ENCODE measurements at regions not wholly inside any gene's neighbourhood (a gene's known extent, or its start where the extent isn't known, plus 50 kb on each side); places are given as distances from the start of the nearest gene placed in this dataset.
"Not testable (repeated sequence)": the region's sequence is repeated elsewhere in the genome, so short reads cannot be mapped to it uniquely, and the experiment has no call there.

DNA sequence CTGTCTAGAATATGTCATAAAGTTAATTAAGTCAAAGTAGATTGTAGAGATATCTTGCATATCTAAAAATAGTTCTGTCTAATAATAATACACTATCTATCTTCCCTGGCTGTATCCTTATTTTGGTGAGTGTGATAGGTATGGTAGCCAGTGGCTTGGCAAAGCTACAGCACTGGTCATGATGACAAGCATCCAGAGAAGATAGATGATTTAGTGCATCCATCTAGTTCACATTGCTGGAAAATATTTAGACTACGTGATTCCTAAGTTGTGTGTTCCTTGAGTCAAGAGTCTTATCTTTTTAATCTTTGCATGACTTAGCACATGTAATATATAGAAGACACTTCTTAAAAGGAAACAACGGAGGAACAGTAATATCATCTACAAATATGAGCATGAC lies 711.2 kb upstream of the KCND2 start:
- no peak for DNase-seq (ENCODE audit: low read depth, low spot score)
- H3K4me3 ChIP-seq (ENCODE audit: low read length): no peak overlapping the region

DNA sequence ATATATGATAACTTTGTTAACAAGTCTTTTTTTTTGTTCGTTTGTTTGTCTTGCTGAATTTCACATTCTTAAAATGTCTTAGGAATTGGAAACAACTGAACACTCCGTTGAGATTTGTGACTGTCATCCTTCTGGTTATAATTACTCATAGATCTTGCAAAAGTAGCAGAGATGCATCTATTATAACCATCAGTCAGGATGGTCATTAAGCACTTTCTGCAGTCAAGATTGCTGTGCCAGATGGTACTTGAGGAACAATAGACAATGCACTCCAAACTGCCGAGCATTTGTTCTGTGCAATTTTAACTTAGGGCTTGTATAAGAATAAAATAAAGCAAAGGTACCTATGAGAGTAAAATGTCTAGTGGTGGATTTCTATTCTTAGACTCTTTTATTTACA lies 710.1 kb upstream of the KCND2 start:
- no peak overlapping the region for H3K4me3 ChIP-seq (ENCODE audit: low read length)
- no peak for DNase-seq (ENCODE audit: low read depth, low spot score)

DNA sequence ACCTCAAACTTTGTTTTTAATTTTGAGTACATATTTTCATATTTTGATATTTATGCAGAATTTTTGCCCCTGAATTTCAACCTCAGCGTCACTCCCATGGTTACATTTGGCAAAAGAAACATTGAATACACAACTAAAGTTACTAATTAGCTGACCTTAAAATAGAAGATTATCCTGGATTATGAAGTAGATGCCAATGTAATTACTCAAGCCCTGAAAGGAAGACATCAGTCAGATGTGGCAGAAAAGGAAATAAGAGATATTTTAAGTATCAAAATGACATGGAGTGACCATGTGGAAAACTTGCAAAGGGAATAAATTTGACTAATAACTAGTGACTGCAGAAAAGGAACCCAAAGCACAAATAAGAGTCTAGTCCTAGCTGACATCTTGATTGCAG lies 701.3 kb upstream of the KCND2 start:
- no peak overlapping the region for H3K4me3 ChIP-seq (ENCODE audit: low read length)
- DNase-seq (ENCODE audit: low read depth, low spot score): no peak

DNA sequence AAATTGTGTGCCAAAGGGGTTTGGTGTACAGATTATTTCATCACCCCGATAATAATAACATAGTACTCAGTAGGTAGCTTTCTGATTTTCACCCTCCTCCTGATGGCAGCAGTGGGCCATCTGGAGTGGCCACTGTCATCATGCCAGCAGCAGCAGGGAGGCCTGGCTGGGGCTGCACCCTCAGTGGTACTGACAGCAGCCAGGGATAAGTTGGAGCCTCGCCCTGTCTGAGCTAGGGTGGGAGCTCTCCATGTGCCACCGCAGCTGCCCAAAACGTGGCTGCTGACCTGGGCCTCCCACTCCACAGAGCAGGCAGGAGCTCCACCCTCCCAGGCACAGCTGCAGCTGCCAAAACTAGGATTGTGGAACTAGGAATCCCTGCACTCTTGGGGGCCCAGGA lies 700.8 kb upstream of the KCND2 start:
- no peak for DNase-seq (ENCODE audit: low read depth, low spot score)
- no peak overlapping the region for H3K4me3 ChIP-seq (ENCODE audit: low read length)

DNA sequence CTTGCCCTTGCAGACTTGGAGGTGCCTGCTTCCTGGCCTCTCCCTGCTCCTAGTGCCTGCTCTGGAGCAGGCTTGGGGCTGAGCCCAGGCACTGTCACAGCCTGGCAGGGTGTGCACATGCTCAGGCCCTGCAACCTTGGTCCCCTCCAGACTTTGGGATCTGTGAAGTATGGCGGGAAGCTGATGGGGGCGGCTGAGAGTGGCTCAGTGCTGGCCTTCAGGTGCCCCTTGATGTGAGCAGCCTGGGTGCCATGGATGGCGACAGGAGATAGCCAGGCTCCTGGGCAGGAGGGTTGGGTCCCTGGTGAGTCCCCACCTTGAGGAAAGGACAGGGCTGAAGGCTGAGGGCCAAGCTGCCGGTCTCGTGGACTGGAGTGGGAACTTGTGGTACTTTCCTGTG lies 700.4 kb upstream of the KCND2 start:
- H3K4me3 ChIP-seq (ENCODE audit: low read length): no peak overlapping the region
- DNase-seq (ENCODE audit: low read depth, low spot score): no peak

DNA sequence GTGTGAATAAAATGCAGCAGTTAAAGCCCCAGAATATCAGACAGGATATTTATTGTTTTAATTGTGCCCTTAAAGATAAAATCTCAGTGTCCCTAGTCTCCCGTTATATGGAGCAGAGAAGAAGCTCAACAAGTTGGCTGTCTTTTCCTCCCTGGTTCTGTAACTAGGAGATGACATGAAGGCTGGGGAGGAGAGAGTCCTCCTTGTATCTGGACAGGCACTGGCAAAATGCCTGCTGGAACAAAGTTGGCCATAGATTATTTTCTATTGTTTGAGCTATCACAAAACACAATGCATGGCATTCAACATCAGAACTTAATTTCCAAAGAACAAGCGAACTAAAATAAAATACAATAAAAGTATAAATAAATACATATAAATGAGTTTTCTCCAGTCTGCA lies 694.9 kb upstream of the KCND2 start:
- DNase-seq (ENCODE audit: low read depth, low spot score): no peak
- H3K4me3 ChIP-seq (ENCODE audit: low read length): no peak overlapping the region

DNA sequence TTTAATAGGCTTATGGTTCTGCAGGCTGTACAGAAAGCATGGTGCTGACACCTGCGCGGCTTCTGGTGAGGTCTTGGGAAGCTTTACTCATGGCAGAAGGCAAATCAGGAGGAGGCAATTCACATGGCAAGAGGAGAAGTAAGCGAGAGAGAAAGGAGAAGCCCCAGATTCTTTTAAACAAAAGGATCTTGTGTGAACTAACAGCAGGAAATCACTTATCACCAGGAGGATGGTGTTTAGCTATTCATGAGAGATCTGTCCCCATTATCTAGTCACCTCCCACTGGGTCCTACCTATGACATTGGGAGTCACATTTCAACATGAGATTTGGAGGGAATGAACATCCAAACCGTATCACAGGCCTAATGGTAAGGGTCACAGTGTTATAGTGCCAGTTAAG lies 678.0 kb upstream of the KCND2 start:
- DNase-seq (ENCODE audit: low read depth, low spot score): no peak

DNA sequence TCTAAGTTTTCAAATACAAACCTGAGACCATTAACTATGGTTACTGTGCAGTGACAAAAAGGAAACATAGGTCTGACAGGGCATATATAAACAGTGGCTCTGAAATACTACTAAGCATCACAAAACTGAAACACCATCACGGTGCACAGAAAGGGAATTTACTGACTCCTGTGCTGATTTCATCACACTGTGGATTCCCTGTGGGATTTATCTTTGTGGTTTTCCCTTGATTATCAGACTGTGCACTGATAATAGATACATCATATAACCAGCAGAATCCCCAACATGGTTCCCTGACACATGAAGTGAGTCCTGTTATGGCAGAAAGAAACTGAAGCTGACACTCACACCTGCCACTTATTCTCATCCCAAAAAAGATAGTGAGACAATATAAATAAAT lies 676.3 kb upstream of the KCND2 start:
- H3K4me3 ChIP-seq (ENCODE audit: low read length): no peak overlapping the region
- DNase-seq (ENCODE audit: low read depth, low spot score): no peak

More for the DNA sequence above, 678.0 kb upstream of the KCND2 start:
- H3K4me3 ChIP-seq (ENCODE audit: low read length): no peak overlapping the region

DNA sequence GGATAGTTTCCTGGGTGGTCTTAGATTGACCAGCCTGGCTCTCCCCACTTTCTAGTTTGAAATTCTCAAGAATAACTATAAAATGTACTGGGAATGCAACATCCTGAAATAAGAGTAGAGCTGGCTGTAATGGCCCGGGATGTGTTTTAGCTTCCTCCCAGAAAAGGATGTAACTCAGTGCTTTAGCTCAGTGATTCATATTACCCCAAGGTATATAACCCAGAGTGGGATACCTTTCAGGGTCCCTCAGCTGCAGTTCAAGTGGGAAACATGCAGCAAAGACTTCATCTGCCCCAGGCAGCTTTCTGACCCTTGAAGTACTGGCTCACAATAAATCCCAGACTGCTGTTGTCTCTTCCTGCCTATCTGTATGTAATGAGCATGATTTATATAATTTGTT lies 666.7 kb upstream of the KCND2 start:
- H3K4me3 ChIP-seq (ENCODE audit: low read length): no peak overlapping the region
- no peak for DNase-seq (ENCODE audit: low read depth, low spot score)

DNA sequence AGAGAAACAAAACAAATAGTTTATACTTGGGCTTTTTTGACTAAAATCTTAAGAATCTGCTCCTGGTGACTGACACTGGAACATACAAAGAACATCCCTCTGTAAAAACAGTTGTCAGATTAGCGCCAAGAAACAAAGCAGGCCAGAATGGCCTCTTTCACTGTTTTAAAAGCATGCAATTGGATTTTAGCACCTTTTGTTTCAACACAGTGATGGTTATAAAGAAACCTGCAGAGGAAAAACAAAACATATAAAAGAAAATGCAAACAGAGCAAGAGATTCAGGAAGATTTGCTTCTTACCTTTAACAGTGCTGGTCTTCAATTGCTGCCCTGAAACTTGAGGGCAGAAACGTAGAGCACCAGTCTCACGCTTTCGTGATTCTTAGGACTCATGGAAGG lies 652.2 kb upstream of the KCND2 start:
- no peak overlapping the region for H3K4me3 ChIP-seq (ENCODE audit: low read length)
- DNase-seq (ENCODE audit: low read depth, low spot score): no peak

DNA sequence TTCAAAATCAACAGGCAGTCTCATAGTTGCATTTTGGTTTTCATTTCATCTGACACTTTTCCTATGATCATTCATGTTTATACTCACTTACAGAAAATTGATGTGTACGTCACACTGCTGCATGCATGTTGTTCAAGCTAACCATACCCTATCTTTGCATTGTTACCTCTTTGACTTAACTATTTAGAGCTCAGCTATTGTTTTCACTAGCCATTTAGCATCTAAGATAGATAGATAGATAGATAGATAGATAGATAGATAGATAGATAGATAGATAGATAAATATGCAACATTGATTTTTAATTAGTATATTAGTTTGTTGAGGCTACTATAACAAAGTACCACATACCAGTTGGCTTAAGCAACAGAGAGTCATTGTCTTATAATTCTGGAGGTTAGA lies 649.5 kb upstream of the KCND2 start:
- no peak for DNase-seq (ENCODE audit: low read depth, low spot score)
- H3K4me3 ChIP-seq (ENCODE audit: low read length): no peak overlapping the region

DNA sequence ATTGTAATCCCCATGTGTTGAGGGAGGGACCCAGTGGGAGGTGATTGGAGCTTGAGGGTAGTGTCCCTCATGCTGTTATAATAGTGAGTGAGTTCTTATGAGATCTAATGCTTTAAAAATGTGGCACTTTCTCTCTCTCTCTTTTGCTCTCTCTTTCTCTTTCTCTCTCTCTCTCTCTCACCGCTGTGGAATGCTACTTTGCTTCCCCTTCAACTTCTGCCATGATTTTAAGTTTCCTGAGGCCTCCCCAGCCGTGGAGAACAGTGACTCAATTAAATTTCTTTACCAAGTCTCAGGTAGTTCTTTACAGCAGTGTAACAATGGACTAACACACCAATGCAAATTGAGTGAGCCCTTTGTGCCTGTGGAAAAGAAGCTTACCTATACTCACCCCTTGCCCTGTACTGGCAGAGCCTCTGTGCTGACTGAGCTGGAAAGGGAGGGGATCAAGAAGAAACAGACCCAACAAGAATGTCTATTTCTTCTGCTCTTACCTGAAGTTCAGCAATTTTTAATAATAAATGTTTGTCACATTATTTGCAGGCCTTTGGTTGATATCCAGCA lies 642.5 kb upstream of the KCND2 start:
- H3K4me3 ChIP-seq (ENCODE audit: low read length): no peak overlapping the region
- no peak for DNase-seq (ENCODE audit: low read depth, low spot score)

DNA sequence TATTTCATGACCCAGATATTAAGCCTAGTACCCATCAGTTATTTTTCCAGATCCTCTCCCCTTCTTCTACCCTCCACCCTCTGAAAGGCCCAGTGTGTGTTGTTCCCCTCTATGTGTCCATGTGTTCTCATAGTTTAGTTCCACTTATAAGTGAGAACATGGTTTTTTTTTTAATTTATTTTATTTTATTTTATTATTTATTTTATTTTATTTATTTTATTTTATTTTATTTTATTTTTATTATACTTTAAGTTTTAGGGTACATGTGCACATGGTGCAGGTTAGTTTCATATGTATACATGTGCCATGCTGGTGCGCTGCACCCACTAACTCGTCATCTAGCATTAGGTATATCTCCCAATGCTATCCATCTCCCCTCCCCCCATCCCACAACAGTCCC lies 639.2 kb upstream of the KCND2 start:
- not testable (repeated sequence) for DNase-seq (ENCODE audit: low read depth, low spot score); H3K4me3 ChIP-seq (ENCODE audit: low read length)

DNA sequence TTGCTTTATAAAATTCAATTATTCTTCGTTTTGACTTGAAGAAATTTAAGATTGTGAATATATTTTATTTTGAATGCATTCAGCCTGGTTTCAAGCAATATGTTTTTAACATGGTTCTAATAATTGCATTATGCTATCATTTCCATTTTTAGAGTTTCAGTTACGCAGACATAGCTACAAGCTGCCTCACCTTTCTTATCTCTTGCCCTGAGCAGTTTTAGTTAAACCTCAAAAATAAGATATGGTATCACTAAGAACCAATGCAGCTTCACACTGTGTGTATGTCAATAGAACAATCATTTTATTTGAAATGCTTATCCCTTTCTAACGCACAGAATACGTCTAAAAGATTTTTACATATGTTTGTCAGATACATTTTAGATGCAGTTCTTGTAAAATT lies 632.6 kb upstream of the KCND2 start:
- DNase-seq (ENCODE audit: low read depth, low spot score): no peak
- H3K4me3 ChIP-seq (ENCODE audit: low read length): no peak overlapping the region

DNA sequence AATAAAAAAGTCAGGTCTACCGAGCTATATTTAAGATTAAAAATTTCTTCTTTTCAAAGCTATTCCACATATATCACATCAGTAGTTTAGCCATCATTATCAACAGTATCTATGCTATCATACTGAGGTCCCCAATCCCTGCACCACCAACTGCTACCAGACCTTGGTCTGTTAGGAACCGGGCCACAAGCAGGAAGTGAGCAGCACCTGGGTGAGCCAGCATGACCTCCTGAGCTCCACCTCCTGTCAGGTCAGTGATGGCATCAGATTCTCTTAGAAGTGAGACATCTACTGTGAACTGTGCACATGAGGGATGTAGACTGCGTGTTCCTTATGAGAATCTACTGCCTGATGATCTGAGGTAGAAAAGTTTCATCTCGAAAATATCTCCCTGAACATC lies 632.1 kb upstream of the KCND2 start:
- DNase-seq (ENCODE audit: low read depth, low spot score): no peak
- H3K4me3 ChIP-seq (ENCODE audit: low read length): no peak overlapping the region

DNA sequence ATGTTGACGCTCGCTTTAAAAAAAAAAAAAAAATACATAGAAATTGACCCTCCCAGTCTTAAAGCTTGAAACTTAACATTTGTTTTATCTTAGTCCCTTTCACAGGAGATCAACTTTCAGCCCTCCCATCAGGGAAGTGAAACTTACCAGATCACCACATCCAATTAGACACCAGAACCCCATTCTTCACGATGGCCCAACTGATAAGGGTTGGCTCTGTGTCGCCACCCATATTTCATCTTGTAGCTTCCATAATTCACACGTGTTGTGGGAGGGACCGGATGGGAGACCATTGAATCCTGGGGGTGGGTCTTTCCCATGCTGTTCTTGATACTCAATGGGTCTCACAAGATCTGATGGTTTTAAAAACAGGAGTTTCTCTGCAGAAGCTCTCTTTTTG lies 629.4 kb upstream of the KCND2 start:
- no peak for DNase-seq (ENCODE audit: low read depth, low spot score)
- H3K4me3 ChIP-seq (ENCODE audit: low read length): no peak overlapping the region

DNA sequence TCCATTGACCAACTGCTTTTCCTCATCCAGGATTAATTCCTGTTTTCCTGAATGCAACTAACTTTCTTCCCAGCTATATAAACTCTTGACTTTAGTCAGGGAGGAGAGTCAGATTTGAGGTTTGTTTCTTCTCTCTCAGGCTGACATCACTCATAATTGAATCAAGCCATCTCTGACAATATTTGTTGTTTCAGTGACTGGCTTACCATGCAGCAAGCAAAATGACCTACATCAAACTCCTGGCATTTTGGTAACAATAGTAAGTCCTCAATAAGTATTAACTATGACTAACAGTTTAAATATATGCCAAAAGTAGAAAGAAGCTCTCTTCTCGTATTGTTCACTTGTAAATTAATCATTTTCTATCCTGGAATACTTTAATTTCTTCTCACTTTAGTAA lies 625.7 kb upstream of the KCND2 start:
- DNase-seq (ENCODE audit: low read depth, low spot score): no peak
- no peak overlapping the region for H3K4me3 ChIP-seq (ENCODE audit: low read length)

DNA sequence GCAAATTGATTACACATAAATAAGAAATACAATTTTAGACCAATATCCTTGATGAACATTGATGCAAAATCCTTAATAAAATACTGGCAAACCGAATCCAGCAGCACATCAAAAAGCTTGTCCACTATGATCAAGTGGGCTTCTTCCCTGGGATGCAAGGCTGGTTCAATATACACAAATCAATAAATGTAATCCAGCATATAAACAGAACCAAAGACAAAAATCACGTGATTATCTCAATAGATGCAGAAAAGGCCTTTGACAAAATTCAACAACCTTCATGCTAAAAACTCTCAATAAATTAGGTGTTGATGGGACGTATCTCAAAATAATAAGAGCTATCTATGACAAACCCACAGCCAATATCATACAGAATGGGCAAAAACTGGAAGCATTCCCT lies 624.2 kb upstream of the KCND2 start:
- not testable (repeated sequence) for DNase-seq (ENCODE audit: low read depth, low spot score); H3K4me3 ChIP-seq (ENCODE audit: low read length)

DNA sequence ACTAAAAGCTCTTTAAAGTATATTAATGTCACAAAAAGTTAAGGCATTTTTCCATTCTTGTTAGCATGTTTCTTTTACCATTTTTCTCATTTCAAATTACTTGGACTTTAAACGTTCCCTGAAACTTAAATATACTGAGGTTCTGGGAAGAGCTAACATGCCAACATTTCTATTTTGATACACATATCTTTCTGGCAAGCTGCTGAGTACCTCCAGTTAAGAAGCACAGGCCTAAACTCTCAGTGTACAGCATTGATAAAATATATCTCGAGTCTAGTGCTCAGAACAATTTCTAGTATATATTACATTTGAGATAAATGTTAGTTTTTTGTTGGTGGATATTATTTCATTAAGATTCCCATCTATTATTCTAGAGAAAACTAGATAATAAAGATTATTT lies 612.9 kb upstream of the KCND2 start:
- no peak overlapping the region for H3K4me3 ChIP-seq (ENCODE audit: low read length)
- DNase-seq (ENCODE audit: low read depth, low spot score): no peak

DNA sequence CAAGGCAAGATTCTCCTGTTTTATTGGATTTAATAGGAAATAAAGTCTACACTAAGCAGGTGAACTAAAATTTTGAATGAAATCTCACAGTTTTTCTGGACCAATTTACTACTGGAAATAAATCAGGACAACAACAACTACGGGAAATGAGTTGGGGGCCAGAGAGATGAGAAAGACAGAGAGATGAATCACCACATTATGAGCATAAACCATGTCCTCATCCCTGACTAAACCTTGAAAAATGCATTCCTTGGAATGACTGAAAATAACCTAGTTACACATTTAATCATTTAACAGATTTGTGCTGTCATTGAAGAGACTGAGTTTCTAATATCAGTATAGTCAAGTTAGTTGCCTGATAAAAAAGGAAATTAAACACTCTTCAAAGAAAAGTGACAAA lies 608.4 kb upstream of the KCND2 start:
- H3K4me3 ChIP-seq (ENCODE audit: low read length): no peak overlapping the region
- DNase-seq (ENCODE audit: low read depth, low spot score): no peak

DNA sequence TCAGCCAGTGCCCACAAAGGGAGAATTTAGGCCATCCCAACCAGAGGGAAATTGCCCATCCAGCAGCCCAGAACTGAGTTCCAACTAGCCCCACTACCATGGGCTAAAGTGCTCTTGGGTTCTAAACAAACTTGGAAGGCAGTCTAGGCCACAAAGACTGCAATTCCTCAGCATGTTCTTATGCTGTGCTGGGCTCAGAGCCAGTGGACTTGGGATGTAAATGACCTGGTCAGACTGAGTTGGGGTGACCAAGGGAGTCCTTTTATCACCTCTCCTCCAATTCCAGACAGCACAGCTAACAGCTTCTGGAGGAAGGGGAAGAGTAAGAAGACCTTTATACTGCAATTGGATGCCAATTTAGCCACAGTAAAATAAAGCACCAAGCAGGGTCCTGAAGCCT lies 607.2 kb upstream of the KCND2 start:
- H3K4me3 ChIP-seq (ENCODE audit: low read length): no peak overlapping the region
- DNase-seq (ENCODE audit: low read depth, low spot score): no peak

DNA sequence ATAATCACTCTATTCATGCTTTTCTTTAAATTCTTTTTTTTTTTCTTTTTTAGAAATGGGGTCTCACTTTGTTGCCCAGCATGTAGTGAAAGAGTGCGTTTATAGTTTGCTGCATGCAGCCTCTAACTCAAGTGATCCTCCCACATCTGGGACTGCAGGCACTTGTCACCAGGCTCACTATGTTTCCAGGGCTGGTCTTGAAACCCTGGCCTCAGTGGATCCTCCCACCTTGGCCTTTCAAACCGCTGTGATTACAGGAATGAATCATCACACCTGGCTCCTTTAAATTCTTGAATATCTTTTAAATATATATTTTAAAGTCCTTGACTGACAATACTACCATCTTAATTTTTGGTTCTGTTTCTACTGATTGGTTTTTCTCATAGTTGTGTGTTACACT lies 591.6 kb upstream of the KCND2 start:
- DNase-seq (ENCODE audit: low read depth, low spot score): no peak
- H3K4me3 ChIP-seq (ENCODE audit: low read length): no peak overlapping the region
